Right ventricle myocardium inferior (tissue), 1 donor: ENCODE measurements at regions not wholly inside any gene's neighbourhood (a gene's known extent, or its start where the extent isn't known, plus 50 kb on each side); places are given as distances from the start of the nearest gene placed in this dataset.

ENCODE experiments used
- ATAC-seq: fragments of 200-7000 bp; cut with Tn5 transposase; one replicate; pipeline ENCODE4 v1.9.1; 2020; ENCODE audit warnings: mild to moderate bottlenecking, moderate library complexity
- DNase-seq: peaks from one replicate; pipeline ENCODE4 v3.0.0; 2021; ENCODE audit errors: missing footprints
- intact Hi-C: fragments of 100-400 bp; cut with DNase I; formaldehyde crosslinking; loops from one replicate; pipeline ENCODE4 v1.11.0; 2022
- donor health status: DM: no; HTN: yes; CAD: no; lungs with severe emphysema.

DNA sequence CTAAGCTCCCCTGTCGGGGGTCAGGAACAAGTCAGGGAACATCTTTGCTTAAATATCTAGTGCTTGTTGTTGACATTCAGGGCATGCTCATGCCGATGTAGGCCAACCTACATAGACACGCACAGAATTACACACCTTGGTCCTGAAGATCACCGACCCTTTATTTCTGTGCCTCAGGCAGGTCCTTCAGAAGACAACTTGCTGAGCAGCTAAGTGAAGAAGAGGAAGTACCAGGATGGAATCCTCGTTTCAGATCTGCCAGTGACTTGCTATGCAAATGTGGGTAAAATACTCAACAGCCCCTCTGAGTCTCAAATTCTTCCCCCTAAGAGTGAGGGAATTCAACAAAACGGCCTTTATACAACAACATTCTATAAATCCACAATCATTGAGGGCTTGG, 494.7 kb downstream of the BCL11A start:
- no peak for ATAC-seq
- no peak for DNase-seq
- intact Hi-C loops = loop anchor here (5.0 to 10.0 kb wide), 4 partner anchors 34 to 494 kb away; partner anchors contain the start of gene BCL11A

DNA sequence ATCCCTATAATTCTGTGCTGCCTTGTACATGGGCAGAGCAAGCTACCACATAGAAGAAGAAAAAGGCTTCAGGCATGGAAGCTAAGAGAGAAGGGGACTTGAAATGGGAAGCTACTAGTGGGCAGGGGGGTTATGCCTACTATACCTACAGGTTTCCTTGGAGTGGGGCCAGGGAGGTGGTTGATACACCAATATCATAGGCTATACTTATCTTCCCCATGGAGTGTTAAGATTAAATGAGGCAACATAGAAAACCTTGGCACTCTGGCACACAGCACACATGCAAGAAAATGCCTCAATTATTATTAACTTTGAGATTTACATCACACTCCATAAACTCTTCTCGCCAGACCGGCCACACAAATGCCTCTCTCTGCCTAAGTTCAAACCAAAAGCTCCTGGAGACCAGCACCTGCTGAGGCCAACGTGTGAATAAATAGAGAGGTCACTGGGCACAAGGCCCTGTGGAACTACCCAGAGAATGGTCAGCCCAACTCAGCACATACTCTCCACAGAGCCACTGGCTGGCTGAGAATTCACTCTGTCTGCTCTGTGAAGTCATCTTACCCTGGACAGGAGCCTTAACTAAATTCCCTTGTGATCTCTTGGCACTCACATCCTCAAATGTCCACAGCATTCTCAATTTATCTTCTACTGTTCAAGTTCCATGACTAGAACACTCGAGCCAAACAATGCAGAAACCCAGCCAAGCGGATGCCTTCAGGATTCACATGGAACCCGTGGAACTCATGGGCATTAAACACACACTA, 498.7 kb downstream of the BCL11A start:
- ATAC-seq (peak; percentile 94), DNase-seq (no peak)
- intact Hi-C loops = loop anchor here (5.0 to 10.0 kb wide), 4 partner anchors 38 to 498 kb away; partner anchors contain the start of gene BCL11A

DNA sequence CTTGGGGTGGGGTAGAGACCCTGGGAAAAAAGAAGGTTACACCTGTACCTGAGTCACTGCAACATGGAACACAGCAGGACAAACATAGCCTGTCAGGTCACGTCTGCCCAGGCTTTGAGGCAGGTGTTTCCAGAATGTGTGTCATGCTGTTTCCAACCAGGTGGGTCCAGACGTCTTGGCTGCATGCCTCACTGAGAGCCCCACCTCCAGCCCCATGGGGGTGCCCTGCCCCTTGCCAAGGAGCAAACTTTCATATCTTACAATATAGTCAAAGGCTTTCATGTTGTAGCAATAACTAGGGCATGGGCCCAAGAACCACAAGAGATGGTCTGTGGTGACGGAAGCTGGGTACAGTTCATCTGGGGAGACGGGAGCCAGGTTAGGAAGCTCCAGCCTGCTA, 499.7 kb downstream of the BCL11A start:
- intact Hi-C loops = loop anchor here (10.0 kb wide), 1 partner anchor 149 kb away; no protein-coding TSS in a partner anchor
- ATAC-seq (no peak), DNase-seq (no peak)

DNA sequence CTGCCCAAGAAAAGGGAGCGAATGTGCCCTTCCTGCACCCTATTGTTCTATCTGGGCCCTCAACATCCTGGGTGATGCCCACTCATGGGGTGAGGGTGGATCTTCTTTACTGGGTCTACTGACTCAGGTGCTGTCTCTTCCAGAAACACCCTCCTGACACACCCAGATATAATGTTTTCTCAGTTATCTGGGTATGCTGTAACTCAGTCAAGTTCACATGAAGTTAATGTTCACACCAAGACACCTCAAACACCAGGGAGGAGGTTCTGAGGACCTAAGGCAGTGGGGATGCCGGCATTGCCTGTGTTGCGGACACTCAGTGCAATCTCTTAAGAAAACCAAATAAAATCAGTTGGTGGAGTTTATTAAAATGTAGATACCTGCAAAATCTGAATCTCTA, 500.9 kb downstream of the BCL11A start:
- DNase-seq (no peak), ATAC-seq (no peak)
- intact Hi-C loops = loop anchor here (10.0 kb wide), 1 partner anchor 148 kb away; no protein-coding TSS in a partner anchor

DNA sequence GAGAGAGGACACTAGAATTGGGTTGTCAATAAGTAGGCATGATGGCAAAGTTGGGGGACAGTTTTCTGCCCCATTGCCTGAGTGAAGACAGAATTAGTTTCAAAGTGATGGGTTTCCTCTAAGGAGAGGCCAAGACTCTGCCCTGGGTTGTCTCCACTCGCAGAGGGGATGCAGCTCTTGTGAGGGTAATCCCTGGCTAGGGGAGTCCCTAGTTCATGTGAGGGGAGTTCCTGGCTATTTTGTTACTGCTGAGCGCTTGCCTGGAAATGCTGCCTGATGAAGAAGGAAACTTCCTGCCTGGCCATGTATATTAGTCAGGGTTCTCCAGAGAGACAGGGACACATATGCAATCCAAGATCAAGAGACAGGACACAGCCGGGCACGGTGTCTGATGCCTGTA, 501.5 kb downstream of the BCL11A start:
- DNase-seq = no peak
- intact Hi-C loops = loop anchor here (10.0 kb wide), 1 partner anchor 147 kb away; no protein-coding TSS in a partner anchor
- no peak for ATAC-seq

DNA sequence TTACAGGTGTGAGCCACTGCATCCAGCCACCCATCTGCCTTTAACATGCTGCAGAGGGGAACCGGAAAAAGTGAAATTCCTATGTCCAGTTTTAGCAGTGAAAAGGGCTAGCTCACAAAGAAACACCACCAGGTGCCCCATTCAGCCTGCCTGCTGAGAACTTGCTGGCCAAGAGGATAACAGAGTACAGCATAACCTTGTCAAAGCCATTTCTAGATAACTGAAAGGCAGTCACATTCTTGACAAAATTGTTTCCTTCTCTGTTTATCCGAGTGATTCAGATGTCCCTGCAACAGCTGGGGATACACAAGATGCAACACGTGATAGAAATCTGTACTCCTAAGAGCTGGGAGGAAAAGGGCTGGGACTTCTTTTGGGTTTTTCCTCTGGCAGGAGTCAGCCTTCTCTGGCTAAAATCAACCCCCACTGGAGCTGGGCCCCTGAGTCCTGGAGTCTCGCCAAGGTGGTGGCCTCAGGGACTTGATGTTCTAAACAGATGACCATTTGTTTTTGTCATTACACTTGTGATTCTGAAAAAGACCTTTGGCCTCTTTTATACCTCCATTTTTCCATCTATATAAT, 505.4 kb downstream of the BCL11A start:
- intact Hi-C loops = no loop called here
- peak; percentile 77 for ATAC-seq
- DNase-seq = peak; percentile 70

DNA sequence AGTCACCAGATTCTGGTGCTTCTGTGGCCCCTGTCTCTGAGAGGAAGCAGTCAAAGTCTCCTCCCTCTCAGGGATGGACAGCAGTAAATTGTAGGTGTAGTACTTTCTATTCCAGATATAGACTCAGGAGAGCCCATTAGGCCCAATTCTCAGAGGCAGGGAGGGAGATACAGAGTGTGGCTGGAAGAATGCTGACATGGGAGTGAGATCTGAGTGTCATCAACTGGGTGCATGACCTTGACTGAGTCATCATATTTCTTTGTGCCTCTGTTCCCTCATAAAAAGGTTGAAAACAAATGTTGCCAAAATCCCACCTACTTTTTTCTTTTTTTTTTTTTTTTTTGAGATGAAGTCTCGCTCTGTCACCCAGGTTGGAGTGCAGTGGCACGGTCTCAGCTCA, 506.1 kb downstream of the BCL11A start:
- DNase-seq = no peak
- intact Hi-C loops = no loop called here
- ATAC-seq = no peak

DNA sequence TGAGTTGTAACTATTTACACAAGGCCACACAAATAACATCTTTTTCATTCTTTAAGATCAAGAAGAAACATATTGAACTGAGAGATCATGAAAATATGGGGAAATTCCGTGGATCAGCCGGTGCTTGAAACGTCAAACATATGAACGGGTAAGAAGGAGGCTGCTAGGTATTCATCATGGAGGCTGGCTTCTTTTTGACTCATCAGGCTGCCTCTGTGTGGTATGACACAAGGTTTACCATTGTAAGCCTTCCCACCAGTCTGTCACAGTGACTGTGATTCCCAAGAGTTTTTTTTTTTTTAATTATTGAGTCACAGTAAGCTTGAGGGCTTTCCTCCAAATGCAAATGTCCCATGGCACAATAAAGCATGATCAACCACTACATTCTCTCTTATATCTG, 506.9 kb downstream of the BCL11A start:
- ATAC-seq = no peak
- intact Hi-C loops = no loop called here

DNA sequence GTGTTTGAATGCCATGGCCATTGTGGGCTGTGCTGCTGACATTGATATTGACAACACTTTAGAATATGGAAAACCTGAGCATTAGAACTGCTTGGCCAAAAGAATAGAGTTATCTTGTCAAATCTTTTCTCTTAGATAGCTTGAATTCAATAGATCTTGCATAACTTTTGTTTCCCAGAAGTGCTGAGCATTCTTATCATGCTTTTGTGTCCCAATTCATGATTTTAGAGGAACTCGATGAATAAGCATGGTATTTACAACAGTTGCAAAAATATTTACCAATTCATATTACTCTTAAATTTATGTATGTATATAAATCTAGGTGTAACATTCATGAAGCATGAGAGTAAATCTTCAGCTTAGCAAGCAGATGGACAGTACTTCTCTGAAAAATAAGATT, 508.0 kb downstream of the BCL11A start:
- DNase-seq (no peak), ATAC-seq (no peak)
- intact Hi-C loops = no loop called here

More for the DNA sequence above, 506.9 kb downstream of the BCL11A start:
- DNase-seq = no peak

DNA sequence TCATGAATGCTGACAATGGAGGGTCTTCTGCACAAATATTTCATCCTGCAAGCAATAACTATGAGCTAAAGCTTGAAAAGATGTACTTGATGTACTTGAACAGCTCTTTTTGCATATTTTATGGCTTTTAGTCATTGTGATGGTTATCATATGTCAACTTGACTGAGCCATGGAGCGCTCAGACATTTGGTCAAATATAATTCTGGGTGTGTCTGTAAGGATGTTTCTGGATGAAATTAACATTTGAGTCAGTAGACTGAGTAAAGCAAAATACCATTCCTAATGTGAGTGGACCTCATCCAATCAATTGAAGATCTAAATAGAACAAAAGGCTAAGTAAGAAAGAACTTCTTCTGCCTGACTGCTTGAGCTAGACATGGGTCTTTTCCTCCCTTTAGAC, 509.0 kb downstream of the BCL11A start:
- intact Hi-C loops = no loop called here
- no peak for DNase-seq
- ATAC-seq = no peak

DNA sequence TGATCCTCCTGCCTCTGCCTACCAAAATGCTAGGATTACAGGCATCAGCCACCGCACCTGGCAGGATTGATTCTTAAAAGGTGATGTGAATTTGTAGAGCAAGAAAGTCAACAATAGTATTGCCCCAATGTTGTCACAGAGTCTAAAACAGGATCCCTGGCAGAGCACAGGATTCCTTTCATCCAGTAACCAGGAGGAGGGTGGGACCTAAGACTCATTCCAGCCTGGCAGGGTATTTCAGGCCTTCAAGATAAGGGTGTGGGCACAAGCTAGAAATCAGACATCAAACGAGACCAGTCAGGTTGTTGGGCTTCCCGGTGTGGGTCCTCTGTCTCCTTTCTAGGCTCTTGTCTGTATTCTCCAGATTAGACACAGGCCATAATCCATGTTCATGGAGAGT, 511.4 kb downstream of the BCL11A start:
- ATAC-seq = peak; percentile 48
- DNase-seq = no peak

DNA sequence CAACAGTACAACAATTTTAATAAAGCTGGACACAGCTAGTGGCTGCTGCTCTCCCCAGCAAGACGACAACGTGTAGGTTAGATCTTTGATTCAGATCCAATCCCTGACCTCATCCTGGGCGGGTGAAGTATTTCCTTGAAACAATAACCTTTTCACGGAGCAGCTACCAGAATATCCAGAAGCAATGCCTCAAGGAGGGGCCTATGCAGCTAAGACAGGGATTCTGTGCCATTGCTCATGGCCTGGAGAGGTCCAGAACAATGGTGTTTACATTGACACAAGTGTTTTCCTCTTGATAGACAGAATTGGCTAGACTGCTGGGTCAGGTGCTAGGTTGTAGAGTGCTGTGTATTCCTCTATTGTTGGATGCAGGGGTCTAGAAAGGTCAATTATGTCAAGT, 520.1 kb downstream of the BCL11A start:
- intact Hi-C loops = no loop called here
- DNase-seq = no peak
- ATAC-seq = no peak

More for the DNA sequence above, 511.4 kb downstream of the BCL11A start:
- intact Hi-C loops = no loop called here

DNA sequence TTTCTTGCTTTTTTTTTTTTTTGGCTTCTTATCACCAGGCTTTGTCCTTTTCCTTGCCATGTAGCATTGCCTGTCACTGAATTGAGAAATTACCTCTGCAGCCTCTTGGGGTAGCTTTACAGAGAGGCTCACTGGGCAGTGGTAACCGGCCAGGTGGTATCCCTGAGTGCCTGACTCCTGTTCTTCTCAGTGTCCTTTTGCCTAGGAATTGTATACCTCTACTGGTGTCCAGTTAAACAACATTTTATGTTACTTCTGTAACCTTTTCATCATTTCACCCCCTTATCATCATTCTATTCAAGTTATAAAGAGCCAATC, 523.9 kb downstream of the BCL11A start:
- DNase-seq = no peak
- intact Hi-C loops = no loop called here
- ATAC-seq = no peak

DNA sequence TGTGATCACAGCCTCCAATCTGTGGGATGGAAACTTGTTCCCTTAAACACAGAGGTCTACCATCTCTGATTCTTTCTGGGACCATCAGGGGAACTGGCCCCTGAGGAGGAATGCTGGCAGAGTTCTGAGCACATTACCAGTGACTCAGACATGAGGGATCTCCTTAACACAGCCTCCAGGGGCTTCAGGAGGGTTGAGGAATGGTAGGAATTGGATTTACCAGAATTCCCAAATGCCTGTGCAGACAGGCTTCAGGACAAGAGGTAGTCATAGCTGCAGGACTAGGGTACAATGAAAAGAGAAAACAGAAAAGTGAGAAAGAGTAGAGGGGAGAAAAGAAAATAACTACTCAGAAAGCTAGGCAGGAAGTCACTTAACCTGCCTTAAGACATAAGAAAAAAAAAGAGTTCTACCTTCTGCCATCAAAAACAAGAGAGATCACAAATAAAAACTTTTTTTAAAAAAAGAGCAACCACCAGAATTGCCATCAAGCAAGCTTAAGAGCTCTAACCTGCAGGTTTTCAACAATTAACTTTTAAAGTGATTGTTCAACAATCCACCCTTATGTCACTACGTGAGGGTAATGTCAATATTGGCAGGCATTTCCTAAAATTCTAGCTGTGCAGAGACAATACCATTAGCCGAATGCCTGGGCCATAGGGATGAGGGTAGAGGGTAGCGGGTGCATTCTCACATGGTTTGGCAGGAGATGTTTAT, 524.4 kb downstream of the BCL11A start:
- no peak for DNase-seq
- intact Hi-C loops = no loop called here

DNA sequence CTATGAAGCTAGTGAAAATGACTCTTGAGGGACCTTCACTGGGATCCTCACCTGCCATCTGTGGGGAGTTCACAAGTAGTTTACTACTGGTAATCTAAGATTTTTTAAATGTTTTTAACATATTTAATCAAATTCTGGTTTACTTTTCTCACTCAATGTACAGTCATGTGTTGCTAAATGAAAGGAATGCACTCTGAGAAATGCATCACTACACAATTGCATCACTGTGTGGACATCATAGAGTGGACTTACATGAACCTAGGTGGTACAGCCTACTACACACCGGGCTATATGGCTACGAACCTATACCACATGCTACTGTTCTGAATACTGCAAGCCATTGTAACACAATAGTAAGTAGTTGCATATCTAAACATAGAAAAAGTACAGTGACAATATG, 528.0 kb downstream of the BCL11A start:
- no peak for DNase-seq
- intact Hi-C loops = no loop called here

More for the DNA sequence above, 524.4 kb downstream of the BCL11A start:
- no peak for ATAC-seq

DNA sequence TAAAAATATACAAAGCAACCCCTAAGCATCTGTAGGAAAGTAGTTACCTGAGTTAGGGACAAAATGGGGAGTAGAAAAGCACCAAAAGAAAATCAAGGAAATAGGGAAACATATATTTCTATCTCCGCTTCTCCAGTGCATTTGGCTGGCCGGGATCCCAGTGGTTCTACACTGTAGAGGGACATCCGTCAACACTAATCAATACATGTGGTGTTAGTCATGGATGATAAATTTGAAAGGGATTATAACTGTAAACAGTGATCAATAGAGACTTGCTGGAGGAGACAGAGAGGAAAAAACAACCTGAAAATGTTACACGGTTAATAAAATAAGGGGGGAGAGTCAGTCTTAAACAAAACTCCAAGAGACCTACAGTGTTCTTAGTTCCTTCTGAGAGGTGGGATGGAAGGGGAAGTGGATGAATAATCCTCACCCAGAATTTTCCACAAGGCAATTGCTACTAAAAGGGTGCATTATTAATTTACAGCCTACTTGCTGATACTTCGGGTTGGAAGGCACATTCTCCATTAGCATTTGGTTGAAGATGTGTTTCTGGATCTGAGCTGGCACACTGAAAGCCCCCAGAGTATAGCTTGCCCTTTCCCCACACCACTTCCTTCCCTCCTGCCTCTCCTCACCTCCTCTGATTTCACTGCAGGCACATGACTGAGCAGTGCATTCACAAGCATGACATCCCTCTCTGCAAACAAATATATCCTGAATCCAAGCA, 530.0 kb downstream of the BCL11A start:
- DNase-seq (no peak), ATAC-seq (no peak)
- intact Hi-C loops = no loop called here

More for the DNA sequence above, 528.0 kb downstream of the BCL11A start:
- no peak for ATAC-seq

DNA sequence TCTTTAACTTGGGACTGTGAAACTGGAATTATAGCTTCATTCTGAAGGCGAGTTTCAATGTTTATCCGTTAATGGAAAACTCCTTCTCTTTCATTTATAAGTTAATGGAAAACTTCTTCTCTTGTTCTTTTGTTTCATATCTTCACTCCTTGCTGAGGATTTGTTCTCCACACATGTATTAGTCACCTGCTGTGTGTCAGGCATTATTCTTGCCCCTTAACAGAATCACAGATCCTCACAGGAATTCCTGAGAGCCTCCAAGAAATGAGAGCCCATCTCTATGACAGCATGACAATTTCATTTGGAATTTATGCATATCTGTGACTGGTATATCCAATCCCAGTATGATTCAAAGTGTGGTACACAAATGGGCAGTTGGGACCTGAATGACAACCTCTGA, 545.8 kb downstream of the BCL11A start:
- intact Hi-C loops = no loop called here
- ATAC-seq = no peak
- DNase-seq = no peak

DNA sequence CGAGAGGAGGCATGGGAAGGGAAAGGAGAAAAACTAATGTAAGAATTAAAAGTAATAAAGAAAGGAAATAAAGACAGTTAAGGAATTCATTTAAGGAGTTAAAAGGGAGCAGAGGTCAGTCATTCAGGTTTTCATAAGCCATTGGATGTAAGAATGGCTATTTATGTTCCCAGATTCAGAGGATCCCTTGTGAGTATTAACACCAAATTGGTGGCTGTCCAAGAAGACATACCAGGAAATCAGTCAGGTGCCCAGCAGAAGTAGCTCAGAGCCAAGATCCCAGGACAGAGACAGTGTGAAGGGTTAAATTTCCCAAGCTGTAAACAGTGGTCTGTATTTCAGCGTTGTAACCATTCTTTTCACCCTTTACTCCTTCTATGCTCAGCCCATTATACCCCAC, 550.4 kb downstream of the BCL11A start:
- no peak for DNase-seq

DNA sequence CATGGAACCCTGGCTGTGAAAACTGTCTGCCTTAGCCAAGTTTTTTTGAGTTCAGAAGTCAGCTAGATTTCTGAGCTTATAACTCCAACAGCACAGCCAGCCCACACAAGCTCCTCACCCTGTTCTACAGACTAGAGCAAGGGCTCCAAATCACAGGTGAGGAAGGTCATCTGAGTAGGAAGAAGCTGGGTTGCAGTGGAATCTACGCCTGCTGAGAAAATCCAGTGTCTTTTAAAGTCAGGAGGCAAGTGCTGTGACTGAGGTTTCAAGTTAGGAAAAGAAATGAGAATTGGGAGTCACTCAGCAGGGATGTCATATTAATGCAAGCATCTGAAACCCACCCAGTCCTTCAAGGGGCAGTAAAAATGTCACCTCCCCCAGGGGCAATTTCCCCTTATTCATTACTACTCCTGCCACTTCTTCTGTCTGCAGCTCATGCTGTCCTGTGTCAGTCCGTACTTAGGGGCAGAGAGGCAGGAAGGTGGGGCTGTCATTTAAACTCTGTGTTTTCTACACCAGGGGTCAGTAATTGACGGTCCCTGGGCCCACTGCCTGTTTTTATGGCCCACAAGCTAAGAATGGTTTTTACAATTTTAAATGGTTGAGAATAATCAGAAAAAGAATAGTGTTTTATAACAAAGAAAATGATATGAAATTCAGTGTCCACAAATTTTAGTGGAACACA, 551.1 kb downstream of the BCL11A start:
- DNase-seq (no peak), ATAC-seq (no peak)
- intact Hi-C loops = no loop called here

More for the DNA sequence above, 550.4 kb downstream of the BCL11A start:
- intact Hi-C loops = no loop called here
- no peak for ATAC-seq
